A549 (cell line): ENCODE measurements at regions not wholly inside any gene's neighbourhood (a gene's known extent, or its start where the extent isn't known, plus 50 kb on each side); places are given as distances from the start of the nearest gene placed in this dataset.

Source experiments
- ATAC-seq, 2 experiments: fragments of 200-7000 bp in 1 of 2; fragments of >200 bp in 1 of 2; cut with Nextera tagmentation in 1 of 2; cut with Tn5 transposase in 1 of 2; 3 replicates each; pipeline versions ENCODE4 v1.8.0 to v1.9.1; 2018 to 2020; ENCODE audit warnings: mild to moderate bottlenecking in 1 of 2, moderate library complexity in 1 of 2
- CTCF ChIA-PET: fragments of 300-600 bp; sonication (Branson Sonifier 250); formaldehyde crosslinking; extraction: SDS; loops from one replicate; lab custom pipeline; 2021; ENCODE audit warnings: antibody characterized with exemption, inconsistent platforms; lab: Yijun Ruan, JAX
- POLR2A ChIA-PET: fragments of 350-600 bp; formaldehyde crosslinking; extraction: SDS; loops from one replicate; lab custom pipeline; 2021; ENCODE audit warnings: antibody characterized with exemption, inconsistent platforms; lab: Yijun Ruan, JAX
- DNase-seq, 2 experiments: peaks; one replicate each; pipeline versions ENCODE4 v3.0.0 to v3.0.0-alpha.2; 2011 to 2016; ENCODE audit warnings: low read depth in 1 of 2, low spot score in 1 of 2
- FAIRE-seq: peaks from 2 replicates; lab custom pipeline; 2011; peaks lifted over from hg19 to GRCh38; lab: Jason Lieb, UNC
- H3K27ac ChIP-seq, 2 experiments: fragments of >200 bp; sonication (Bioruptor Twin); formaldehyde crosslinking; 3 replicates each; pipeline ENCODE4 v1.5.1; 2016 to 2017
- H3K4me1 ChIP-seq: fragments of >200 bp; sonication (Bioruptor Twin); formaldehyde crosslinking; 3 replicates; pipeline ENCODE4 v1.6.1; 2016
- H3K4me2 ChIP-seq: fragments of >200 bp; sonication (Bioruptor Twin); formaldehyde crosslinking; 3 replicates; pipeline ENCODE4 v1.6.1; 2016
- H3K4me3 ChIP-seq: fragments of >200 bp; sonication (Bioruptor Twin); formaldehyde crosslinking; 3 replicates; pipeline ENCODE4 v1.5.1; 2016
- H3K9me3 ChIP-seq: fragments of >200 bp; sonication (Bioruptor Twin); formaldehyde crosslinking; 3 replicates; pipeline ENCODE4 v1.6.1; 2016
- CBX2 ChIP-seq: fragments of 200-600 bp; sonication (generic); IDR thresholded peaks from 2 replicates; pipeline ENCODE4 v1.6.1; 2016; ENCODE audit warnings: low read depth, mild to moderate bottlenecking, borderline replicate concordance
- CHD2 ChIP-seq: fragments of 150-350 bp; IDR thresholded peaks from 2 replicates; pipeline ENCODE4 v1.6.1; 2014; ENCODE audit warnings: low read length; ENCODE audit not compliant: partially characterized antibody
- EHMT2 ChIP-seq: fragments of 200-600 bp; sonication (generic); IDR thresholded peaks from 2 replicates; pipeline ENCODE4 v1.6.1; 2016; ENCODE audit warnings: antibody characterized with exemption, low read depth, mild to moderate bottlenecking, moderate library complexity
- ESRRA ChIP-seq: fragments of 150-350 bp; IDR thresholded peaks from 2 replicates; pipeline ENCODE4 v1.6.1; 2014; ENCODE audit warnings: mild to moderate bottlenecking, low read length, borderline replicate concordance
- FOSB ChIP-seq: fragments of 250-450 bp; sonication (Bioruptor Pico); IDR thresholded peaks from 2 replicates; pipeline ENCODE4 v1.5.0; 2020; ENCODE audit warnings: mild to moderate bottlenecking, moderate library complexity
- GATA3 ChIP-seq: IDR thresholded peaks from 2 replicates; pipeline ENCODE4 v1.6.1; 2012; ENCODE audit warnings: borderline replicate concordance
- HDAC2 ChIP-seq: fragments of 200-600 bp; sonication (generic); IDR thresholded peaks from 2 replicates; pipeline ENCODE4 v1.6.1; 2016
- HEYL ChIP-seq: fragments of 250-450 bp; sonication (Bioruptor Pico); IDR thresholded peaks from 2 replicates; pipeline ENCODE4 v1.8.0; 2021; ENCODE audit warnings: mild to moderate bottlenecking, moderate library complexity
- HOXB5 ChIP-seq: fragments of 250-450 bp; sonication (Bioruptor Pico); IDR thresholded peaks from 2 replicates; pipeline ENCODE4 v1.5.0; 2020; ENCODE audit warnings: mild to moderate bottlenecking, moderate library complexity
- JUNB ChIP-seq: fragments of >200 bp; sonication (Bioruptor Twin); formaldehyde crosslinking; IDR thresholded peaks from 2 replicates; pipeline ENCODE4 v1.6.1; 2016
- KDM1A ChIP-seq: fragments of 200-600 bp; sonication (generic); IDR thresholded peaks from 2 replicates; pipeline ENCODE4 v1.6.1; 2016; ENCODE audit warnings: low read depth, mild to moderate bottlenecking
- MAFK ChIP-seq: fragments of 450-650 bp; IDR thresholded peaks from 2 replicates; pipeline ENCODE4 v1.6.1; 2014; ENCODE audit not compliant: partially characterized antibody
- MAZ ChIP-seq: fragments of 150-350 bp; IDR thresholded peaks from 2 replicates; pipeline ENCODE4 v1.6.1; 2014; ENCODE audit warnings: antibody characterized with exemption, low read depth, low read length, borderline replicate concordance
- NPAS2 ChIP-seq: fragments of 250-450 bp; sonication (Bioruptor Pico); IDR thresholded peaks from 2 replicates; pipeline ENCODE4 v1.8.0; 2022; ENCODE audit warnings: mild to moderate bottlenecking, moderate library complexity, borderline replicate concordance
- PHF8 ChIP-seq: fragments of 200-600 bp; sonication (generic); IDR thresholded peaks from 2 replicates; pipeline ENCODE4 v1.6.1; 2016; ENCODE audit warnings: low read depth, mild to moderate bottlenecking, antibody characterized with exemption, moderate library complexity, borderline replicate concordance
- POLR2A ChIP-seq: IDR thresholded peaks from 2 replicates; pipeline ENCODE4 v1.6.1; 2012; ENCODE audit warnings: mild to moderate bottlenecking, low read length
- RAD21 ChIP-seq, 2 experiments: fragments of >200 bp in 1 of 2; sonication (Bioruptor Twin) in 1 of 2; formaldehyde crosslinking in 1 of 2; IDR thresholded peaks in 1 of 2; conservative IDR thresholded peaks in 1 of 2; 2 replicates in 1 of 2; 3 replicates in 1 of 2; pipeline ENCODE4 v1.6.1; 2012 to 2018; ENCODE audit warnings: inconsistent platforms in 1 of 2
- RARB ChIP-seq: fragments of 250-450 bp; sonication (Bioruptor Pico); IDR thresholded peaks from 2 replicates; pipeline ENCODE4 v1.8.0; 2021; ENCODE audit warnings: mild to moderate bottlenecking, moderate library complexity
- RFX5 ChIP-seq: fragments of 450-650 bp; IDR thresholded peaks from 2 replicates; pipeline ENCODE4 v1.7.1; 2014; ENCODE audit warnings: antibody characterized with exemption, mild to moderate bottlenecking, moderate library complexity
- ZC3H11A ChIP-seq: fragments of 450-650 bp; IDR thresholded peaks from 2 replicates; pipeline ENCODE4 v1.6.1; 2014; ENCODE audit warnings: antibody characterized with exemption, mild to moderate bottlenecking
- ZNF302 ChIP-seq: fragments of 250-450 bp; sonication (Bioruptor Pico); IDR thresholded peaks from 2 replicates; pipeline ENCODE4 v1.9.0; 2021; ENCODE audit warnings: inconsistent platforms, mild to moderate bottlenecking, moderate library complexity
- ZSCAN20 ChIP-seq: fragments of 250-450 bp; sonication (Bioruptor Pico); IDR thresholded peaks from 2 replicates; pipeline ENCODE4 v1.8.0; 2022; ENCODE audit warnings: mild to moderate bottlenecking, moderate library complexity
- WGBS: methylation state at CpG from one replicate; pipeline ENCODE4 v1.1.6; 2017; ENCODE audit errors: missing lambda C conversion rate; 5-methylcytosine and 5-hydroxymethylcytosine counted together
- TF ChIP-seq, protein P1 (sequence below): fragments of 250-450 bp; sonication (Bioruptor Pico); IDR thresholded peaks from 2 replicates; pipeline ENCODE4 v1.5.0; 2020; ENCODE audit warnings: low read depth, mild to moderate bottlenecking, moderate library complexity
- TF ChIP-seq, protein P2 (sequence below): fragments of >200 bp; sonication (Bioruptor Twin); formaldehyde crosslinking; IDR thresholded peaks from 2 replicates; pipeline ENCODE4 v1.6.1; 2016

DNA sequence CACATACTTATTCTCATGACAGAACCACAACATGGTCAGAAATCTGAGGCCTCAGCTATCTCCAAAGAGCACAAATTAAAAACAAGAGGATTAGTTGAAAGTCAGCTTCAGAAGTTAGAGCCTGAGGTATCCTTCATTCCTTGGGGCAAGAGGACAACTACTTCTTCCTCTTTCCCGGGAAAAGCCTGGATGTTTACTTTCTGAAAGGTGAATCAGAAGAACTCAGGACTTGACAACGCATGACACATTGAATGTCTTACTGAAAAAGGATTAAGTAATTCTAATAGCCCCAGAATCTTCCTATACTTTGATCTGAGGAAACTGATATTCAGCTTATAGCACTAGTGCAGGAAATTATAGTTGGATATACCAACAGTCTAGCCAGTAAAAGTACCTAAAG, 573.2 kb downstream of the METTL4 start:
- H3K4me3 ChIP-seq: no peak overlapping the region
- H3K4me1 ChIP-seq: no peaks in the 10 kb centered on the region
- ATAC-seq (no peak), DNase-seq (no peak), FAIRE-seq (no peak)
- WGBS: 4% methylated on average over 2 of the region's 2 CpGs
- CTCF ChIA-PET: interaction anchor here (1.2 kb wide), 1 partner anchor 11 kb away, joined by 3 read pairs; no protein-coding TSS in a partner anchor
- H3K9me3 ChIP-seq: no peaks in the 10 kb centered on the region
- H3K4me2 ChIP-seq: no peak overlapping the region
- H3K27ac ChIP-seq: no peak overlapping the region
- TF ChIP-seq GATA3 (no peak), JUNB (no peak), ESRRA (no peak), MAZ (no peak), CHD2 (no peak), HDAC2 (no peak)
- TF ChIP-seq, all 56 proteins: peak for 0
- POLR2A ChIA-PET: no interaction called here

DNA sequence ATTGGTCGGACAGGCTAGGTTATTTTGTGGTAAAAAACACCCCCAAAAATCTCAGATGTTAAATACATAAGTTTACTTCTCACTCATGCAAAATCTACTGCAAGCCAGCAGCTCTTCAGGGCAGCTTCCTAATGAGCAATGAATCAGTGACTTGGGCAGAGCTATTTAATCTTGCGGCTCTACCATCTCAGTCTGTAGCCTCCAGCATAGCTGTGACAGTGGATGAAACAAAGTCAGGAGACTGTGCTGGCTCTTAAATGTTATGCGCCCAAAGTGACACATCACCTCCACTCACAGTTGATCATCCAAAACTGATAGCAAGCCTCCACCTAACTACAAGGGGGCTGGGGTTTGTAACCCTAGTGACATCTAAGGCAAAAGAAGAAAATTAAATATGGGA, 571.9 kb downstream of the METTL4 start:
- no peak for TF ChIP-seq HOXB5 (CRISPR knock-in tag)
- no peak for TF ChIP-seq RARB (CRISPR knock-in tag)
- TF ChIP-seq FOSB (CRISPR knock-in tag): no peak
- TF ChIP-seq, protein P1, sequence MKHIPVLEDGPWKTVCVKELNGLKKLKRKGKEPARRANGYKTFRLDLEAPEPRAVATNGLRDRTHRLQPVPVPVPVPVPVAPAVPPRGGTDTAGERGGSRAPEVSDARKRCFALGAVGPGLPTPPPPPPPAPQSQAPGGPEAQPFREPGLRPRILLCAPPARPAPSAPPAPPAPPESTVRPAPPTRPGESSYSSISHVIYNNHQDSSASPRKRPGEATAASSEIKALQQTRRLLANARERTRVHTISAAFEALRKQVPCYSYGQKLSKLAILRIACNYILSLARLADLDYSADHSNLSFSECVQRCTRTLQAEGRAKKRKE (CRISPR knock-in tag): no peak
- TF ChIP-seq ZC3H11A: no peak
- TF ChIP-seq EHMT2: no peak
- TF ChIP-seq NPAS2 (CRISPR knock-in tag): no peak
- TF ChIP-seq RAD21 (conservative IDR thresholded peaks at IDR 0.05 in 1 of 2, IDR thresholded peaks at IDR 0.05 in 1 of 2): no peak
- TF ChIP-seq, protein P2, sequence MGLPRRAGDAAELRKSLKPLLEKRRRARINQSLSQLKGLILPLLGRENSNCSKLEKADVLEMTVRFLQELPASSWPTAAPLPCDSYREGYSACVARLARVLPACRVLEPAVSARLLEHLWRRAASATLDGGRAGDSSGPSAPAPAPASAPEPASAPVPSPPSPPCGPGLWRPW: no peak
- no peak for TF ChIP-seq POLR2A
- TF ChIP-seq, all 56 proteins: peak for 0
- WGBS: 57% methylated on average over 2 of the region's 3 CpGs
- Histone ChIP-seq H3K9me3 (no peaks in the 10 kb centered on the region), H3K4me2 (no peak overlapping the region), H3K4me3 (no peak overlapping the region), H3K4me1 (no peaks in the 10 kb centered on the region), H3K27ac (no peak overlapping the region)
- no peak for FAIRE-seq
- ChIA-PET POLR2A (no interaction called here), CTCF (no interaction called here)
- no peak for ATAC-seq
- DNase-seq: no peak

DNA sequence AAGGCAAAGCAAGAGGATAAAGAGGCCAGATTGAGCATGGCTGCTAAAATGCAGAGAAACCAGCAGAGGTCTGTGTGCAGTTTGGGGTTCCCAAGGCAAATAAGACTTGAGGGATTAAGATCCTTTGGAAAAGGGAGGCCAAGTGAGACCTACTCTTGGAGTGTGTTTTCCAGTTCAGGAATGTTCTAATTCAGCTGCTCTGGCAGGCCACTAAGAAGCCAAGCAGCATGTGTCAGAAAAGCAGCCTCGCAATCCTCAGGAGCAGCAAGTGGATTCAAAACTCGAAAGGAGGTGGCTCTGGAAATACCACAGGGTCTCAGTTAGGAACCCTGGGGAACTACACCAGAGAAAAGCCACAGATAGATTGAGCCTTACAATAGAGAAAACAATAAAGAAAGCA, 569.2 kb downstream of the METTL4 start:
- TF ChIP-seq CBX2 (no peak), MAZ (no peak), ZSCAN20 (no peak), GATA3 (no peak), KDM1A (no peak), RFX5 (no peak), HEYL (no peak), ESRRA (no peak)
- 58% methylated on average over 2 of the region's 2 CpGs for WGBS

DNA sequence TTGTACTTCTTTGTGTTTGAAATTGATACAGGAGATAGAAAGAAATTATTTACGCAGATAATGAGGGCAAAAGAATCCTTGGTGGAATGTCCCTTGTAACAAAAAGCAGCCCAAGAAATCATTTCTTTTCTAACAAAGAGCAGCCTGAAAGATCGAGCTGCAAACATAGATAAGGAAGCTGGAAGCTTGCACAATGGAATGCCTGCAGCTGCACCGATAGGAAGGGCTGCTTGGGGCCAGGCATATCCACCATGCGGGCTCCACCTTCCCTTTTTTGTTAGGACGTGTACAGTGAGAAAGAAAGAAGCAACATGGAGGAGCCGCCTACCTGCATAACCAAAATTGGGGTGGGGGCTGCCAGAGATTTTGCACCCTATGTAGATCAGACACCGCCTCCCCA, 568.7 kb downstream of the METTL4 start:
- Histone ChIP-seq H3K4me2 (no peak overlapping the region), H3K4me1 (no peaks in the 10 kb centered on the region), H3K9me3 (no peaks in the 10 kb centered on the region), H3K27ac (no peak overlapping the region), H3K4me3 (no peak overlapping the region)
- no peak for TF ChIP-seq PHF8
- no peak for TF ChIP-seq MAFK
- TF ChIP-seq ESRRA: no peak
- TF ChIP-seq ZNF302: no peak
- DNase-seq (no peak), FAIRE-seq (no peak), ATAC-seq (no peak)
- 66% methylated on average over 7 of the region's 7 CpGs for WGBS
- CTCF ChIA-PET: no interaction called here
- POLR2A ChIA-PET: no interaction called here

More for the DNA sequence above, 569.2 kb downstream of the METTL4 start:
- CTCF ChIA-PET: no interaction called here
- POLR2A ChIA-PET: no interaction called here
- H3K4me3 ChIP-seq: no peak overlapping the region
- H3K4me1 ChIP-seq: no peaks in the 10 kb centered on the region
- ATAC-seq: no peak
- H3K4me2 ChIP-seq: no peak overlapping the region
- DNase-seq: no peak
- H3K27ac ChIP-seq: no peak overlapping the region
- H3K9me3 ChIP-seq: no peaks in the 10 kb centered on the region
- no peak for FAIRE-seq
